Type B pancreatic cell (in vitro differentiated cells): ENCODE measurements at regions not wholly inside any gene's neighbourhood (a gene's known extent, or its start where the extent isn't known, plus 50 kb on each side); places are given as distances from the start of the nearest gene placed in this dataset.

ENCODE experiments used
- DNase-seq: peaks from one replicate; pipeline ENCODE4 v3.0.0; 2021; ENCODE audit warnings: mixed read lengths; ENCODE audit not compliant: unreplicated experiment; ENCODE audit errors: extremely low spot score
- H3K27ac Mint-ChIP-seq: 2 replicates; pipeline ENCODE4 v1.8.0; 2021; ENCODE audit warnings: mild to moderate bottlenecking, mixed read lengths
- H3K27me3 Mint-ChIP-seq: 2 replicates; pipeline ENCODE4 v1.8.0; 2021; ENCODE audit warnings: mixed read lengths
- H3K36me3 Mint-ChIP-seq: 2 replicates; pipeline ENCODE4 v1.8.0; 2021; ENCODE audit warnings: mixed read lengths
- H3K4me1 Mint-ChIP-seq: one replicate; pipeline ENCODE4 v1.8.0; 2021; ENCODE audit warnings: mixed read lengths; ENCODE audit not compliant: unreplicated experiment
- H3K4me3 Mint-ChIP-seq: 2 replicates; pipeline ENCODE4 v1.8.0; 2021; ENCODE audit warnings: mild to moderate bottlenecking, mixed read lengths
- H3K9me3 Mint-ChIP-seq: 2 replicates; pipeline ENCODE4 v1.8.0; 2021; ENCODE audit warnings: mixed read lengths
- CTCF ChIP-seq: fragments of 200-600 bp; sonication (generic); conservative IDR thresholded peaks from 2 replicates; pipeline ENCODE4 v1.5.0; 2021; ENCODE audit warnings: antibody characterized with exemption, mild to moderate bottlenecking

- Mint-ChIP-seq H3K27me3 (no peaks in the 10 kb centered on the region), H3K9me3 (no peaks in the 10 kb centered on the region), H3K4me1 (no peaks in the 10 kb centered on the region), H3K27ac (no peak overlapping the region), H3K36me3 (no peaks in the 10 kb centered on the region), H3K4me3 (no peak overlapping the region)
- no peak for DNase-seq
- TF ChIP-seq CTCF, result no peak
These were observed 164.0 kb upstream of the SNX7 start for GRCh38 chr1:98497497-98497896.

GRCh38 chr1:98496256-98496995 is 165.1 kb upstream of the SNX7 start:
- H3K36me3 Mint-ChIP-seq, result no peaks in the 10 kb centered on the region
- H3K4me1 Mint-ChIP-seq, result no peaks in the 10 kb centered on the region
- no peak overlapping the region for H3K4me3 Mint-ChIP-seq
- H3K9me3 Mint-ChIP-seq, result no peaks in the 10 kb centered on the region
- DNase-seq, result no peak
- H3K27ac Mint-ChIP-seq, result peak overlapping the region; percentile 27
- H3K27me3 Mint-ChIP-seq, result no peaks in the 10 kb centered on the region
- no peak for TF ChIP-seq CTCF

GRCh38 chr1:98493469-98493868 is 168.1 kb upstream of the SNX7 start:
- no peaks in the 10 kb centered on the region for H3K27me3 Mint-ChIP-seq
- H3K36me3 Mint-ChIP-seq, result no peaks in the 10 kb centered on the region
- no peaks in the 10 kb centered on the region for H3K9me3 Mint-ChIP-seq
- DNase-seq, result no peak
- H3K4me3 Mint-ChIP-seq, result no peak overlapping the region
- H3K27ac Mint-ChIP-seq, result no peak overlapping the region
- no peak for TF ChIP-seq CTCF
- no peaks in the 10 kb centered on the region for H3K4me1 Mint-ChIP-seq

- no peak overlapping the region for H3K4me3 Mint-ChIP-seq
- no peak overlapping the region for H3K27ac Mint-ChIP-seq
- TF ChIP-seq CTCF, result no peak
- H3K36me3 Mint-ChIP-seq, result no peaks in the 10 kb centered on the region
- H3K4me1 Mint-ChIP-seq, result no peaks in the 10 kb centered on the region
- no peaks in the 10 kb centered on the region for H3K9me3 Mint-ChIP-seq
- DNase-seq, result no peak
- no peaks in the 10 kb centered on the region for H3K27me3 Mint-ChIP-seq
These were observed 171.4 kb upstream of the SNX7 start for GRCh38 chr1:98490099-98490498.

GRCh38 chr1:98487620-98488019 is 173.9 kb upstream of the SNX7 start:
- H3K27me3 Mint-ChIP-seq, result peaks cover 2% of the 10 kb centered on the region
- DNase-seq, result no peak
- no peak overlapping the region for H3K27ac Mint-ChIP-seq
- TF ChIP-seq CTCF, result no peak
- no peaks in the 10 kb centered on the region for H3K36me3 Mint-ChIP-seq
- H3K4me1 Mint-ChIP-seq, result no peaks in the 10 kb centered on the region
- no peak overlapping the region for H3K4me3 Mint-ChIP-seq
- no peaks in the 10 kb centered on the region for H3K9me3 Mint-ChIP-seq

- Mint-ChIP-seq H3K9me3 (no peaks in the 10 kb centered on the region), H3K4me1 (peaks cover 1% of the 10 kb centered on the region), H3K27me3 (peaks cover 2% of the 10 kb centered on the region), H3K4me3 (no peak overlapping the region), H3K36me3 (no peaks in the 10 kb centered on the region), H3K27ac (no peak overlapping the region)
- DNase-seq, result no peak
- no peak for TF ChIP-seq CTCF
These were observed 178.9 kb upstream of the SNX7 start for GRCh38 chr1:98482611-98483010.
